Activated CD4-positive, alpha-beta T cell treated with anti-CD3 and anti-CD28 coated beads for 4 hours (primary cell): ENCODE measurements at regions not wholly inside any gene's neighbourhood (a gene's known extent, or its start where the extent isn't known, plus 50 kb on each side); places are given as distances from the start of the nearest gene placed in this dataset.
"Not testable (repeated sequence)": the region's sequence is repeated elsewhere in the genome, so short reads cannot be mapped to it uniquely, and the experiment has no call there.

Experiments
- DNase-seq, 2 donors: peaks; one replicate each; pipeline ENCODE4 v3.0.0-alpha.2; 2020

DNA sequence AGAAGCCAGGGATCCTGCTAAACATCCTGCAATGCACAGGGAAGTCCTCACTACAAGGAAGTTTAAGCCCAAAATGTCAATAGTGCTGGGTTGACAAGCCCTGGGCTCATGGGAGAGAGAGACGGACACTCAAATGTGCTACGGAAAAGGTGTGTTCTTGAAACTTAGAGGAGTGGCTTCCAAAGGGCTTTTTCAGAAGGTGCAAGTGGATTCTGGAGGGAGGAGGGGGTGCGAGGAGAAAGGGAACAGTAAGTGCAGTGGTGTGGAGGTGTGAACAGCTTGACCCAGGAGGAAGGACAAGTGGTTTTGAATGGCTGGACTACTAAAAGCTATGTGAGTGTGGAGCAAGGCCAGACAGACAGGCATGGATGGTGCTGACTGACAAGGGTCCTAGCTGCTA is 50.4 kb upstream of the CECR2 start:
- DNase-seq, result no peak

- DNase-seq, result no peak
These were observed 54.0 kb upstream of the CECR2 start for GRCh38 chr22:17315310-17315709.

DNA sequence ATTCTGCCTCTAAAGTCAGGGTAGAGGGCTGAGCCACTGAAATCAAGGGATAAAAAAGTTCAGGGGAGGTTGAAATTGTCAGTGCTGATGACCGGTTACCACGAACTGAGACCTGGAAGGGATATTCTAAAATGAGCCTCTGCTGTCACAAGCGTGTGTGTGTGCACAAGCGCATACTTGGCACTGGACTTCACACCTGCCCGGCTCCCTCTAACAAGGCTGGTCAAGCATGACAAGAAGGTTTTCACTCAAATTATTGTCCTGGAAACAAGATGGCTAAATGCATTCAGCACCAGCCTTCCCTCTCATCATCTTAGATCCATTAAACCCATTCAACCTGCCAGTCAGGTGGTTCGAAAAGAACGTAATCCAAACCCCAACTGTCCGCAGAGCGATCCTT is 54.8 kb upstream of the CECR2 start:
- no peak for DNase-seq

DNA sequence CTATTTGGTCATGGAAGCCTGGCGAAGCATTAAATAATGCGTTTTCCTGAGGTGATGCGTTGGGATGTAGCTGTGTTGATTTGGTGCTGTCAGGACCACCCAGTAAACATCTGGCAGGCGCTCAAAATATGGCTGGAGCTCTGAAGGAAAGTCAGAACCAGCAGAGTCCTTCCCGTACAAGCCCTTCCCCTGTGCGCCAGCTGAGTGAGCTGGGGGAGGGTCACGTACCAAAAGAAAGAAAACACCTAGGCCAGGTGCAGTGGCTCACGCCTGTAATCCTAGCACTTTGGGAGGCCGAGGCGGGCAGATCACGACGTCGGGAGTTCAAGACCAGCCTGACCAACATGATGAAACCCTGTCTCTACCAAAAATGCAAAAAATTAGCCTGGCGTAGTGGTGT is 55.6 kb upstream of the CECR2 start:
- no peak for DNase-seq

DNA sequence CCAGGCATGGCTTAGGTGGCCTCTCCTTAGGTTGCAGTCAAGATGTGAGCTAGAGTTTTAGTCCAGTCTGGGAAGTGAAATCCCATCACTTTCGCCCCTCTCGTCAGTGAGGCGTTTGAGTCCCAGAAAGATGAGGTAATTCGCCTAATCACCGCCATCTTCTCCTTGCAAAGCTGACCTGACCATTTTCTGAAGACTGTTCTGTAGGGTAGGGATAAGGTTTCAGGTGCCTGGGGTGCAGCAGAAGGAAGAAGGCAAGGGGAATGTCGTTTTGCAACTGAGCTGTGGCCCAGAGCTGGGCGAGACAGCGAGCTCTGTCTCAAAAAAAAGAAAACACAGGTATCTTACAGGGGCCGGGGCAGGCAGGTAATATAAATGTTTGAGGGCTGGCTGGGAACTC is 61.7 kb upstream of the CECR2 start:
- DNase-seq, result no peak

GRCh38 chr22:17305076-17305475 is 64.2 kb upstream of the CECR2 start:
- no peak for DNase-seq

- DNase-seq, result peak; percentile 30 to 63
These were observed 65.2 kb upstream of the CECR2 start for GRCh38 chr22:17303840-17304779.

DNA sequence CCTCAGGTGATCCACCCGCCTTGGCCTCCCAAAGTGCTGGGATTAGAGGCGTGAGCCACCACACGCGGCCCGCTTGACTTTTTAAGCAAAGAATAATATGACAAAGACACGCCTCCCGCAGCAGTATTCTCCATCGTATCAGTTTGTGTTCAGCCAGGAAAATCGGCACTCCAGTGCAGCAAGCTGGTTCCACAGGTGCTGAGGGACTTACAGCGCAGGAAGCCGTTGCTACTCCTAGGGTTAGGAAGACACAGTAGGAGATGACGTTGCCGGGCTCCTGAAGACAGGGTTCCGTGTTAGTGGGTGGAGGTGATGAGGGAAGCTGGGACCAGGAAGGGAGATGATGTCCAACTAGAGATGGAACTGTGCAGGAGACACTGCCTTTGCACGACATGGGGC is 65.8 kb upstream of the CECR2 start:
- DNase-seq, result no peak

DNA sequence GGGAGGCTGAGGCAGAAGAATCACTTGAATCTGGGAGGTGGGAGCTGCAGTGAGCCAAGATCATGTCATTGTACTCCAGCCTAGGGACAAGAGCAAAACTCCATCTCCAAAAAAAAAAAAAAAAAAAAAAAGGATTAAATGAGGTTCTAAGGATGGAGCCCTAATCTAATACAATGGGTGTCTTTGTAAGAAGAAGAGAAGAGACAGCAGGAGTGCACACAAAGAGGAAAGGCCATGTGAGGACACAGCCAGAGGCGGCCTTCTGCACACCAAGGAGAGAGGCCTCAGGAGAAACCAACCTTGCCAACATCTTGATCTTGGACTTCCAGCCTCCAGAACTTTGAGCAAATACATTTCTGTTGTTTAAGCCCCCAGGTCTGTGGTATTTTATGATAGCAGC is 66.6 kb upstream of the CECR2 start:
- no peak for DNase-seq

- no peak for DNase-seq
These were observed 68.3 kb upstream of the CECR2 start for GRCh38 chr22:17300926-17301325.

DNA sequence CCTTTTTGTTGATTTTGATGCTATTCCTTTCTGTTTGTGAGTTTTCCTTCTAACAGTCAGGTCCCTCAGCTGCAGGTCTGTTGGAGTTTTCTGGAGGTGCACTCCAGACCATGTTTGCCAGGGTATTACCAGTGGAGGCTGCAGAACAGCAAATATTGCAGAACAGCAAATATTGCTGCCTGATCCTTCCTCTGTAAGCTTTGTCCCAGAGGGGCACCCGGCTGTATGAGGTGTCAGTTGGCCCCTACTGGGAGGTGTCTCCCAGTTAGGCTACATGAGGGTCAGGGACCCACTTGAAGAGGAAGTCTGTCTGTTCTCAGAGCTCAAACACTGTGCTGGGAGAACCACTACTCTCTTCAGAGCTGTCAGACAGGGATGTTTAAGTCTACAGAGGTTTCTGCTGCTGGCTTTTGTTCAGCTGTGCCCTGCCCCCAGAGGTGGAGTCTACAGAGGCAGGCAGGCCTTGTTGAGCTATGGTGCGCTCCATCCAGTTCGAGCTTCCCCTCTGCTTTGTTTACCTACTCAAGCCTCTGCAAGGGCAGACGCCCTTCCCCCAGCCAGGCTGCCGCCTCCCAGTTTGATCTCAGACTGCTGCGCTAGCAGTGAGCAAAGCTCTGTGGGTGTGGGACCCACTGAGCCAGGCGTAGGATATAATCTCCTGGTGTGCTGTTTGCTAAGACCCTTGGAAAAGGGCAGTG is 70.3 kb upstream of the CECR2 start:
- DNase-seq, result not testable (repeated sequence)

- no peak for DNase-seq
These were observed 66.4 kb upstream of the ADA2 start for GRCh38 chr22:17285656-17286055.

DNA sequence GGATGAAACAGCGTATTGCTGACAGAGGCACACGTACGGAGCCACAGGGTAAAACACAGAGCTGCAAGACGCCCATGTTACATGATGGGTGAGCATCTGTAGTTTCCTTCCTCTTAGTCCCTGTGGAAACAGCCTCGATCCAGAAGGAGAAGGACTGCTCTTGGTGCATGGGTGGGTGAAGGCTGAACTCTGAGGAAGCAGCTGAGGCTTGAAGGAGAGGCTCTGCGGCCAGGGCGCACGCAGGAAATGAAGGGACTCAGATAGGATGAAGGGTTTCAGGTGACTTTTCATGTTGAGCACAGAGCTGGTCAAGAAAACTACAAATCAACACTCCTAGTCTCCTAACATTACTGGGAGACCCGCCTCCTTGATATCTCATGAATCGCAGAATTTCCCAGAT is 65.7 kb upstream of the ADA2 start:
- no peak for DNase-seq

DNA sequence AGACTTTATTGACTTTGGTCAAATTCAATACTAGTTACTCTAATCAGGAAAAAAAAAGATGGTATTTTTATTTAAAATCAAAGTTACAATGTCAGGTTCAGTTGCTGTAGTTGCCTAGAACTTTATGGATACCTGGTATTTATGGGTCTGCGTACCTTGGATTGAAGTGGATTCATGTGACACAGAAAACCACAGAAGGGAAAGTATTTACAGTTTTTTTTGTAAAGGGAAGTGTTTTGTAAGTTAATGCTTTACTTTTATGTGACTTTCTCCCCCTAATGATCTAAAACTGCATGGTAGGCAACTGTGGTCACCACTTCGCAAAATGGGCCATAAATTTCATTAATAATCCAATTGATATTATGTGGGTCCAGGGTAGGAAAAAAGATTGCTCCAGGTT is 65.2 kb upstream of the ADA2 start:
- no peak for DNase-seq

DNA sequence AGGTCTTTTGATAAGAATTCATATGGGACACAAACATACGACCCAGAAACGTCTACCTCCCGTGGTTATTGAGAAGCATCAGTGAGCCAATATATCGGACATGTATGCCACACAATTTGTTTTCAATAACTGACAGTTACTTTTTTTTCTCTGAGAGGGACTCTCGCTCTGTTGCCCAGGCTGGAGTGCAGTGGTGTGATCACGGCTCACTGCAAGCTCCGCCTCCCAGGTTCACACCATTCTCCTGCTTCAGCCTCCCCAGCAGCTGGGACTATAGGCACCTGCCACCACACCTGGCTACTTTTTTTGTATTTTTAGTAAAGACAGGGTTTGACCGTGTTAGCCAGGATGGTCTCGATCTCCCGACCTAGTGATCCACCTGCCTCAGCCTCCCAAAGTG is 64.6 kb upstream of the ADA2 start:
- not testable (repeated sequence) for DNase-seq

- DNase-seq, result no peak
These were observed 64.2 kb upstream of the ADA2 start for GRCh38 chr22:17283423-17283822.

- no peak for DNase-seq
These were observed 62.2 kb upstream of the ADA2 start for GRCh38 chr22:17281440-17281841.

GRCh38 chr22:17281026-17281425 is 61.8 kb upstream of the ADA2 start:
- no peak for DNase-seq

DNA sequence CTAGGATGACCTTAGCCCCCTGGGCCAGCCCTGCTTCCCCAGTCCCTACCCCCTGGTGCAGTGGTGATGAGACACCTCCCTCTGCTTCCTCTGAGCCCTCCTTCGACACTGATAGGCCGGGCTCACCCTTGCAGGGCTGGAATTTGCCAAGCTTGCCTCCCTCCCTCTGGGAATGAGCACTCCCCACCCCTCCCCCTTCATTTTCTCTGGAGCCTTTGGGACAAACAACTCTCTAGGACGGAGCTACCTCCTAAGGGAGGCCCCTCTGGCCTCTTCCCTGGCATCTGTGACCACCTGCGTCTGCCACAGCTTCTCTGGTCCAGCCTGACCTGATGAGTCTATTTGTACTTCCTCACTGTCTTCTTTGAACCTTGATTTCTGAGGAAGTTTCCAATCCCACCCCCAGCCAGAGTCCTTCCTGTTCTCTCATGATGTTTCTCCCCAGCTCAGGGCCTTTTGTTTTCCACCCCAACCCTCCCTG is 53.3 kb upstream of the ADA2 start:
- DNase-seq, result no peak

- DNase-seq, result no peak
These were observed 52.6 kb upstream of the ADA2 start for GRCh38 chr22:17271711-17272451.

DNA sequence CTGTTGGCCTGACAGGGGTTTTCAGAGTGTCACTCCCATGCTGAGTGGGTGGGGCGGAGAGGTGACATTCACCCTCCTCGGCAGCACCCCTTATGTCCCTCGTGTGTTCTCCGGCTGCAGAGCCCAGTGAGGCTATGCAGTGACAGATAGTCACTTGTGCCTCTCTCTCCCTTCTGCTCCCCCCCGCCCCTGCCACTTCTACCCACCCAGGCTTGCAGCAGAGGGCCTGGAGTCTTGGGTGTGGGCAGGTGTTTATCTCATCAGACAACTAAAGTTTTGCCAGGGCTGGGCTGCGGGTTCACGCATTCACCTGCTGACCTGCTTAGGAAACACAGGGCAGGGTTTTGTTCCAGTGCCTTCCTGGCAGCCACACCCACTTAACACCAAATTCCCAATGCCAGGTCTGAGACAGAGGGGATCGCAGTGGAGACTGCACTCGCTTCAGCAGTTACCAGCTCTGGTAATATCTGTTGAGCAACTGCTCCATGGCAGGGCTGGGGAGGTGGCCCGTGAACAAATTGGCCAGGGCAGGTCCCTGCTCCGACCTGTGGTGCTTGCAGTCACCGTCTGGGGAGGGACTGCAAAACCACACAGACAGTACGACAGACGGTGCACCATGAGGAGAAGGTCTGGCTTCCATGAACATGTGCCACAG is 50.5 kb upstream of the ADA2 start:
- no peak for DNase-seq

DNA sequence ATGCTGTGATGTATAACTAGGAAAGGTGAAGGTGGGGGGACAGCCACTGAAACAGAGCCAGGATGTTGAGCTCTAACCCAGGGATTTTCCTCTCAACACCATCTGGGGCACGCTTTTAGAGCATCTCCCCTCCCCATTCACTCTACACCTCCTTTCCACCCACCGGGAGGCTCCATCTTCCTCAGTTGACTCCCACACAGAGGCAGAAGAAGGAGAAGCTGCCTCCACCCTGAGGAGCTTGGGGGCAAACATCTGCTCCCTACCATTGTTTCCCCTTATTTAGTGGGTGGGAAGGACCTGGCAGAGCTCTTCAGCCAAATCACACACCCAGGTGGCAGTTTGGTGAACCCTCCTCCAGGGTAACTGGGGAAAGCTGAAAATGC is 50.0 kb upstream of the ADA2 start:
- DNase-seq, result no peak
